ENCODE measurements at regions not wholly inside any gene's neighbourhood (a gene's known extent, or its start where the extent isn't known, plus 50 kb on each side); places are given as distances from the start of the nearest gene placed in this dataset.
A peak's percentile ranks its signal among the peaks of the same experiment; 100 is the strongest.

- intact Hi-C loops (cut with DNase I): no loop called here
- H3K9me3 ChIP-seq: no peaks in the 10 kb centered on the region
- H3K4me1 ChIP-seq: peaks cover 43% of the 10 kb centered on the region
- H3K36me3 ChIP-seq: no peaks in the 10 kb centered on the region
- no peak for DNase-seq
- TF ChIP-seq, protein P1, sequence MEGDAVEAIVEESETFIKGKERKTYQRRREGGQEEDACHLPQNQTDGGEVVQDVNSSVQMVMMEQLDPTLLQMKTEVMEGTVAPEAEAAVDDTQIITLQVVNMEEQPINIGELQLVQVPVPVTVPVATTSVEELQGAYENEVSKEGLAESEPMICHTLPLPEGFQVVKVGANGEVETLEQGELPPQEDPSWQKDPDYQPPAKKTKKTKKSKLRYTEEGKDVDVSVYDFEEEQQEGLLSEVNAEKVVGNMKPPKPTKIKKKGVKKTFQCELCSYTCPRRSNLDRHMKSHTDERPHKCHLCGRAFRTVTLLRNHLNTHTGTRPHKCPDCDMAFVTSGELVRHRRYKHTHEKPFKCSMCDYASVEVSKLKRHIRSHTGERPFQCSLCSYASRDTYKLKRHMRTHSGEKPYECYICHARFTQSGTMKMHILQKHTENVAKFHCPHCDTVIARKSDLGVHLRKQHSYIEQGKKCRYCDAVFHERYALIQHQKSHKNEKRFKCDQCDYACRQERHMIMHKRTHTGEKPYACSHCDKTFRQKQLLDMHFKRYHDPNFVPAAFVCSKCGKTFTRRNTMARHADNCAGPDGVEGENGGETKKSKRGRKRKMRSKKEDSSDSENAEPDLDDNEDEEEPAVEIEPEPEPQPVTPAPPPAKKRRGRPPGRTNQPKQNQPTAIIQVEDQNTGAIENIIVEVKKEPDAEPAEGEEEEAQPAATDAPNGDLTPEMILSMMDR (IDR thresholded peaks at IDR 0.05): no peak
- H3K27me3 ChIP-seq: no peaks in the 10 kb centered on the region
- H3K4me3 ChIP-seq: no peak overlapping the region
- no peak for ATAC-seq
- no peak overlapping the region for H3K27ac ChIP-seq
Observed at GRCh38 chr18:22467760-22468553, 50.2 kb upstream of the CTAGE1 start.

- intact Hi-C loops (cut with DNase I): no loop called here
- Histone ChIP-seq H3K4me1 (peaks cover 43% of the 10 kb centered on the region), H3K36me3 (no peaks in the 10 kb centered on the region), H3K27me3 (no peaks in the 10 kb centered on the region), H3K9me3 (no peaks in the 10 kb centered on the region), H3K4me3 (no peak overlapping the region), H3K27ac (no peak overlapping the region)
- DNase-seq (no peak), ATAC-seq (no peak)
- TF ChIP-seq, protein P1 (IDR thresholded peaks at IDR 0.05): no peak
Observed at GRCh38 chr18:22468554-22468891, 50.8 kb upstream of the CTAGE1 start.

- intact Hi-C loops (cut with DNase I): no loop called here
- DNase-seq: no peak
- TF ChIP-seq, protein P1 (IDR thresholded peaks at IDR 0.05): no peak
- H3K4me3 ChIP-seq: no peak overlapping the region
- H3K4me1 ChIP-seq: peaks cover 43% of the 10 kb centered on the region
- H3K9me3 ChIP-seq: no peaks in the 10 kb centered on the region
- no peaks in the 10 kb centered on the region for H3K27me3 ChIP-seq
- H3K27ac ChIP-seq: no peak overlapping the region
- H3K36me3 ChIP-seq: no peaks in the 10 kb centered on the region
- ATAC-seq: no peak
Observed at GRCh38 chr18:22469061-22469734, 51.5 kb upstream of the CTAGE1 start.

GRCh38 chr18:22469926-22470247, 52.2 kb upstream of the CTAGE1 start:
- Histone ChIP-seq H3K27me3 (no peaks in the 10 kb centered on the region), H3K27ac (peak overlapping the region; percentile 39), H3K9me3 (no peaks in the 10 kb centered on the region), H3K4me1 (peaks cover 43% of the 10 kb centered on the region), H3K36me3 (no peaks in the 10 kb centered on the region), H3K4me3 (no peak overlapping the region)
- intact Hi-C loops (cut with DNase I): no loop called here
- DNase-seq: no peak
- TF ChIP-seq, protein P1 (IDR thresholded peaks at IDR 0.05): no peak
- no peak for ATAC-seq

GRCh38 chr18:22470248-22471235, 52.8 kb upstream of the CTAGE1 start:
- no peak overlapping the region for H3K4me3 ChIP-seq
- DNase-seq: no peak
- peaks cover 43% of the 10 kb centered on the region for H3K4me1 ChIP-seq

More at GRCh38 chr18:22470248-22471235, 52.8 kb upstream of the CTAGE1 start:
- Histone ChIP-seq H3K9me3 (no peaks in the 10 kb centered on the region), H3K27me3 (no peaks in the 10 kb centered on the region), H3K27ac (peak overlapping the region; percentile 63), H3K36me3 (no peaks in the 10 kb centered on the region)
- intact Hi-C loops (cut with DNase I): no loop called here
- TF ChIP-seq, protein P1 (IDR thresholded peaks at IDR 0.05): no peak
- peak; percentile 16 for ATAC-seq

All from upper lobe of right lung (tissue), 1 donor.